ENCODE measurements at regions not wholly inside any gene's neighbourhood (a gene's known extent, or its start where the extent isn't known, plus 50 kb on each side); places are given as distances from the start of the nearest gene placed in this dataset.

- no peak for DNase-seq
These were observed 261.6 kb upstream of the NOVA1 start for GRCh38 chr14:26859483-26859882.

GRCh38 chr14:26860111-26860510 lies 262.3 kb upstream of the NOVA1 start:
- no peak for DNase-seq

- DNase-seq = no peak
These were observed 265.9 kb upstream of the NOVA1 start for GRCh38 chr14:26863736-26864135.

- no peak for DNase-seq
These were observed 268.9 kb upstream of the NOVA1 start for GRCh38 chr14:26866721-26867120.

GRCh38 chr14:26867171-26867757 lies 269.4 kb upstream of the NOVA1 start:
- no peak for DNase-seq

- DNase-seq = no peak
These were observed 272.3 kb upstream of the NOVA1 start for GRCh38 chr14:26870096-26870495.

- DNase-seq = no peak
These were observed 273.1 kb upstream of the NOVA1 start for GRCh38 chr14:26870722-26871617.

- no peak for DNase-seq
These were observed 274.9 kb upstream of the NOVA1 start for GRCh38 chr14:26872515-26873361.

GRCh38 chr14:26873362-26873960 lies 275.6 kb upstream of the NOVA1 start:
- no peak for DNase-seq

- no peak for DNase-seq
These were observed 290.0 kb upstream of the NOVA1 start for GRCh38 chr14:26887847-26888246.

- DNase-seq = no peak
These were observed 290.8 kb upstream of the NOVA1 start for GRCh38 chr14:26888592-26888991.

- DNase-seq = no peak
These were observed 298.6 kb upstream of the NOVA1 start for GRCh38 chr14:26896447-26896846.

GRCh38 chr14:26897196-26897595 lies 299.4 kb upstream of the NOVA1 start:
- no peak for DNase-seq

GRCh38 chr14:26905229-26905628 lies 307.4 kb upstream of the NOVA1 start:
- no peak for DNase-seq

- DNase-seq = no peak
These were observed 316.0 kb upstream of the NOVA1 start for GRCh38 chr14:26913786-26914185.

- no peak for DNase-seq
These were observed 319.3 kb upstream of the NOVA1 start for GRCh38 chr14:26917086-26917485.

GRCh38 chr14:26925876-26926584 lies 328.2 kb upstream of the NOVA1 start:
- DNase-seq = no peak

GRCh38 chr14:26926585-26926984 lies 328.8 kb upstream of the NOVA1 start:
- DNase-seq = no peak

GRCh38 chr14:26928019-26928418 lies 330.2 kb upstream of the NOVA1 start:
- DNase-seq = no peak

GRCh38 chr14:26929361-26929760 lies 331.5 kb upstream of the NOVA1 start:
- DNase-seq = no peak

- DNase-seq = no peak
These were observed 332.7 kb upstream of the NOVA1 start for GRCh38 chr14:26930576-26930975.

- no peak for DNase-seq
These were observed 334.8 kb upstream of the NOVA1 start for GRCh38 chr14:26932606-26933005.
